Muscle of leg (tissue), 3 donors: ENCODE measurements at regions not wholly inside any gene's neighbourhood (a gene's known extent, or its start where the extent isn't known, plus 50 kb on each side); places are given as distances from the start of the nearest gene placed in this dataset.
"Not testable (repeated sequence)": the region's sequence is repeated elsewhere in the genome, so short reads cannot be mapped to it uniquely, and the experiment has no call there.

Source experiments
- DNase-seq: peaks from one replicate; pipeline ENCODE4 v3.0.0; 2013
- H3K27ac ChIP-seq: one replicate; pipeline ENCODE4 v1.5.1; 2013; ENCODE audit warnings: mild to moderate bottlenecking, low read length, control low read depth
- H3K27me3 ChIP-seq: one replicate; pipeline ENCODE4 v1.6.1; 2013; ENCODE audit warnings: low read length; ENCODE audit not compliant: control insufficient read depth, insufficient read depth
- H3K36me3 ChIP-seq: one replicate; pipeline ENCODE4 v1.6.1; 2013; ENCODE audit warnings: low read length; ENCODE audit not compliant: control insufficient read depth, insufficient read depth
- H3K4me1 ChIP-seq: one replicate; pipeline ENCODE4 v1.6.1; 2013; ENCODE audit warnings: low read length; ENCODE audit not compliant: control insufficient read depth, insufficient read depth
- H3K4me3 ChIP-seq: one replicate; pipeline ENCODE4 v1.5.1; 2013; ENCODE audit warnings: low read length, control low read depth
- H3K9me3 ChIP-seq: replicated peaks from 2 replicates; pipeline ENCODE4 v1.6.1; 2013; ENCODE audit warnings: low read depth, low read length; ENCODE audit not compliant: control insufficient read depth
- WGBS: methylation state at CpG from one replicate; pipeline ENCODE4 v1.1.5; 2013; ENCODE audit warnings: missing lambda C conversion rate; ENCODE audit not compliant: insufficient coverage; 5-methylcytosine and 5-hydroxymethylcytosine counted together

- H3K4me1 ChIP-seq, result no peaks in the 10 kb centered on the region
- H3K27me3 ChIP-seq, result no peaks in the 10 kb centered on the region
- no peaks in the 10 kb centered on the region for H3K9me3 ChIP-seq
- no CpG with 5 or more reads among the region's 4 CpGs for WGBS
- no peak overlapping the region for H3K27ac ChIP-seq
- H3K4me3 ChIP-seq, result no peak overlapping the region
- no peaks in the 10 kb centered on the region for H3K36me3 ChIP-seq
- no peak for DNase-seq
Observed at GRCh38 chr6:137545073-137545472, 50.9 kb upstream of the OLIG3 start.

- Histone ChIP-seq H3K4me1 (no peaks in the 10 kb centered on the region), H3K27ac (no peak overlapping the region), H3K27me3 (no peaks in the 10 kb centered on the region), H3K4me3 (no peak overlapping the region), H3K36me3 (no peaks in the 10 kb centered on the region), H3K9me3 (no peaks in the 10 kb centered on the region)
- DNase-seq, result no peak
- no CpG with 5 or more reads among the region's 1 CpG for WGBS
Observed at GRCh38 chr6:137547186-137547585, 53.0 kb upstream of the OLIG3 start.

- Histone ChIP-seq H3K4me1 (no peaks in the 10 kb centered on the region), H3K4me3 (no peak overlapping the region), H3K27ac (no peak overlapping the region), H3K27me3 (no peaks in the 10 kb centered on the region), H3K36me3 (no peaks in the 10 kb centered on the region), H3K9me3 (no peaks in the 10 kb centered on the region)
- WGBS, result no CpG with 5 or more reads among the region's 1 CpG
- DNase-seq, result no peak
Observed at GRCh38 chr6:137547601-137548000, 53.4 kb upstream of the OLIG3 start.

GRCh38 chr6:137549106-137549505, 54.9 kb upstream of the OLIG3 start:
- DNase-seq, result no peak
- H3K36me3 ChIP-seq, result no peaks in the 10 kb centered on the region
- WGBS, result no CpG with 5 or more reads among the region's 2 CpGs
- H3K27ac ChIP-seq, result no peak overlapping the region
- H3K9me3 ChIP-seq, result no peaks in the 10 kb centered on the region
- H3K4me1 ChIP-seq, result no peaks in the 10 kb centered on the region
- H3K4me3 ChIP-seq, result no peak overlapping the region
- no peaks in the 10 kb centered on the region for H3K27me3 ChIP-seq

GRCh38 chr6:137550535-137550934, 56.3 kb upstream of the OLIG3 start:
- no peak for DNase-seq
- no peaks in the 10 kb centered on the region for H3K36me3 ChIP-seq
- no peaks in the 10 kb centered on the region for H3K9me3 ChIP-seq
- no peaks in the 10 kb centered on the region for H3K4me1 ChIP-seq
- H3K27ac ChIP-seq, result no peak overlapping the region
- H3K27me3 ChIP-seq, result no peaks in the 10 kb centered on the region
- no peak overlapping the region for H3K4me3 ChIP-seq
- no CpG with 5 or more reads among the region's 4 CpGs for WGBS

GRCh38 chr6:137552146-137552545, 58.0 kb upstream of the OLIG3 start:
- no peaks in the 10 kb centered on the region for H3K27me3 ChIP-seq
- H3K4me1 ChIP-seq, result no peaks in the 10 kb centered on the region
- WGBS, result no CpG with 5 or more reads among the region's 1 CpG
- DNase-seq, result no peak
- H3K27ac ChIP-seq, result no peak overlapping the region
- H3K4me3 ChIP-seq, result no peak overlapping the region
- H3K9me3 ChIP-seq, result no peaks in the 10 kb centered on the region
- no peaks in the 10 kb centered on the region for H3K36me3 ChIP-seq

- 62% methylated on average over 2 of the region's 2 CpGs for WGBS
Observed at GRCh38 chr6:137552809-137553208, 58.6 kb upstream of the OLIG3 start.

GRCh38 chr6:137559521-137560183, 65.5 kb upstream of the OLIG3 start:
- 75% methylated on average over 1 of the region's 3 CpGs for WGBS
- not testable (repeated sequence) for H3K27ac ChIP-seq, H3K36me3 ChIP-seq, DNase-seq, H3K4me1 ChIP-seq, H3K4me3 ChIP-seq, H3K27me3 ChIP-seq, H3K9me3 ChIP-seq

More at GRCh38 chr6:137552809-137553208, 58.6 kb upstream of the OLIG3 start:
- no peak overlapping the region for H3K27ac ChIP-seq
- H3K4me1 ChIP-seq, result no peaks in the 10 kb centered on the region
- no peaks in the 10 kb centered on the region for H3K36me3 ChIP-seq
- DNase-seq, result no peak
- no peaks in the 10 kb centered on the region for H3K27me3 ChIP-seq
- H3K9me3 ChIP-seq, result no peaks in the 10 kb centered on the region
- H3K4me3 ChIP-seq, result no peak overlapping the region

GRCh38 chr6:137560184-137560563, 66.0 kb upstream of the OLIG3 start:
- no peaks in the 10 kb centered on the region for H3K4me1 ChIP-seq
- no peaks in the 10 kb centered on the region for H3K9me3 ChIP-seq
- no peaks in the 10 kb centered on the region for H3K27me3 ChIP-seq
- no peak overlapping the region for H3K4me3 ChIP-seq
- no peak for DNase-seq
- H3K36me3 ChIP-seq, result no peaks in the 10 kb centered on the region
- no peak overlapping the region for H3K27ac ChIP-seq
- no CpG with 5 or more reads among the region's 1 CpG for WGBS

- no peak overlapping the region for H3K27ac ChIP-seq
- no peaks in the 10 kb centered on the region for H3K4me1 ChIP-seq
- H3K4me3 ChIP-seq, result no peak overlapping the region
- no peaks in the 10 kb centered on the region for H3K36me3 ChIP-seq
- DNase-seq, result no peak
- 80% methylated on average over 1 of the region's 1 CpG for WGBS
- H3K9me3 ChIP-seq, result no peaks in the 10 kb centered on the region
- no peaks in the 10 kb centered on the region for H3K27me3 ChIP-seq
Observed at GRCh38 chr6:137568067-137568466, 73.9 kb upstream of the OLIG3 start.

- WGBS, result 36% methylated on average over 2 of the region's 8 CpGs
- no peak for DNase-seq
- Histone ChIP-seq H3K36me3 (no peaks in the 10 kb centered on the region), H3K27ac (no peak overlapping the region), H3K4me1 (no peaks in the 10 kb centered on the region), H3K27me3 (no peaks in the 10 kb centered on the region), H3K4me3 (no peak overlapping the region), H3K9me3 (no peaks in the 10 kb centered on the region)
Observed at GRCh38 chr6:137570393-137570792, 76.2 kb upstream of the OLIG3 start.
